Neural cell (in vitro differentiated cells): ENCODE measurements at regions not wholly inside any gene's neighbourhood (a gene's known extent, or its start where the extent isn't known, plus 50 kb on each side); places are given as distances from the start of the nearest gene placed in this dataset.

ENCODE experiments used
- H2AFZ ChIP-seq: fragments of 200-600, 300-800 bp; sonication (generic), shearing (Covaris generic); 2 replicates; pipeline ENCODE4 v1.6.0; 2014; ENCODE audit warnings: low read depth, mild to moderate bottlenecking, antibody characterized with exemption, low read length, moderate library complexity
- H3F3A ChIP-seq: fragments of 200-600 bp; shearing (Covaris generic); 2 replicates; pipeline ENCODE4 v1.6.1; 2016; ENCODE audit warnings: mild to moderate bottlenecking, moderate library complexity, mixed read lengths, antibody characterized with exemption, low read length; ENCODE audit not compliant: insufficient read depth, poor library complexity, severe bottlenecking
- H3K27ac ChIP-seq: fragments of 200-600, 300-800 bp; sonication (generic), shearing (Covaris generic); 2 replicates; pipeline ENCODE4 v1.5.1; 2014; ENCODE audit warnings: mild to moderate bottlenecking, low read length, moderate library complexity
- H3K27me3 ChIP-seq: fragments of 300-800, 200-600 bp; sonication (generic), shearing (Covaris generic); 2 replicates; pipeline ENCODE4 v1.6.0; 2014; ENCODE audit warnings: mild to moderate bottlenecking, low read depth, low read length, moderate library complexity; ENCODE audit not compliant: insufficient read depth
- H3K36me3 ChIP-seq: fragments of 300-800, 200-600 bp; sonication (generic), shearing (Covaris generic); 2 replicates; pipeline ENCODE4 v1.5.1; 2014; ENCODE audit warnings: mild to moderate bottlenecking, antibody characterized with exemption, low read length, moderate library complexity; ENCODE audit not compliant: insufficient read depth
- H3K4me2 ChIP-seq: fragments of 300-800, 200-600 bp; sonication (generic), shearing (Covaris generic); 2 replicates; pipeline ENCODE4 v1.6.0; 2014; ENCODE audit warnings: mild to moderate bottlenecking, low read length
- H3K4me3 ChIP-seq: fragments of 300-800, 200-600 bp; sonication (generic), shearing (Covaris generic); 2 replicates; pipeline ENCODE4 v1.5.1; 2014; ENCODE audit warnings: mild to moderate bottlenecking, low read length, moderate library complexity
- H3K79me2 ChIP-seq: fragments of 200-600 bp; shearing (Covaris generic); replicated peaks from 2 replicates; pipeline ENCODE4 v1.6.0; 2014; ENCODE audit warnings: mild to moderate bottlenecking, low read length, moderate library complexity; ENCODE audit not compliant: insufficient read depth
- H3K9ac ChIP-seq: fragments of 300-800, 200-600 bp; sonication (generic), shearing (Covaris generic); 2 replicates; pipeline ENCODE4 v1.6.1; 2016; ENCODE audit warnings: mild to moderate bottlenecking, low read length, mixed read lengths
- H3K9me2 ChIP-seq: fragments of 200-600 bp; shearing (Covaris generic); 2 replicates; pipeline ENCODE4 v1.6.1; 2016; ENCODE audit warnings: mild to moderate bottlenecking, low read length, mixed read lengths; ENCODE audit not compliant: insufficient read depth
- H3K9me3 ChIP-seq: fragments of 200-600, 300-800 bp; sonication (generic), shearing (Covaris generic); 2 replicates; pipeline ENCODE4 v1.6.1; 2016; ENCODE audit warnings: mild to moderate bottlenecking, mixed run types, low read length, moderate library complexity, mixed read lengths
- H4K20me1 ChIP-seq: fragments of 200-600 bp; shearing (Covaris generic); 2 replicates; pipeline ENCODE4 v1.6.1; 2016; ENCODE audit warnings: mild to moderate bottlenecking, mixed run types; ENCODE audit not compliant: insufficient read depth
- CTCF ChIP-seq: fragments of 450-650 bp; IDR thresholded peaks from 2 replicates; pipeline ENCODE4 v1.5.1; 2014; ENCODE audit warnings: antibody characterized with exemption, mild to moderate bottlenecking, moderate library complexity; ENCODE audit not compliant: poor library complexity, severe bottlenecking
- EP300 ChIP-seq: fragments of 450-650 bp; conservative IDR thresholded peaks from 2 replicates; pipeline ENCODE4 v1.6.1; 2014; ENCODE audit warnings: antibody characterized with exemption, mild to moderate bottlenecking, moderate library complexity; ENCODE audit not compliant: poor library complexity, severe bottlenecking
- EZH2 ChIP-seq: fragments of 200-600, 300-800 bp; shearing (Covaris generic), sonication (generic); IDR thresholded peaks from 2 replicates; pipeline ENCODE4 v1.6.1; 2014; ENCODE audit warnings: antibody characterized with exemption, low read length, borderline replicate concordance, mild to moderate bottlenecking; ENCODE audit not compliant: insufficient read depth, poor library complexity, severe bottlenecking
- MXI1 ChIP-seq: fragments of 450-650 bp; conservative IDR thresholded peaks from 2 replicates; pipeline ENCODE4 v1.6.1; 2014; ENCODE audit warnings: antibody characterized with exemption, mild to moderate bottlenecking; ENCODE audit not compliant: poor library complexity, severe bottlenecking
- POLR2AphosphoS5 ChIP-seq: IDR thresholded peaks from 2 replicates; pipeline ENCODE4 v1.6.1; 2012
- RAD21 ChIP-seq: fragments of 450-650 bp; conservative IDR thresholded peaks from 2 replicates; pipeline ENCODE4 v1.6.1; 2014; ENCODE audit warnings: antibody characterized with exemption, mild to moderate bottlenecking, moderate library complexity
- REST ChIP-seq: IDR thresholded peaks from 2 replicates; pipeline ENCODE4 v1.6.1; 2012; ENCODE audit warnings: borderline replicate concordance
- SMC3 ChIP-seq: fragments of 450-650 bp; conservative IDR thresholded peaks from 2 replicates; pipeline ENCODE4 v1.6.1; 2014; ENCODE audit warnings: antibody characterized with exemption, mild to moderate bottlenecking, moderate library complexity; ENCODE audit not compliant: poor library complexity
- TAF1 ChIP-seq: IDR thresholded peaks from 2 replicates; pipeline ENCODE4 v1.6.1; 2012; ENCODE audit warnings: low read depth

- Histone ChIP-seq H4K20me1 (no peaks in the 10 kb centered on the region), H3K4me3 (no peak overlapping the region), H2AFZ (no peak overlapping the region), H3K9me3 (no peaks in the 10 kb centered on the region), H3K79me2 (no peaks in the 10 kb centered on the region), H3F3A (no peaks in the 10 kb centered on the region), H3K27ac (no peak overlapping the region), H3K4me2 (no peak overlapping the region), H3K27me3 (no peaks in the 10 kb centered on the region), H3K9ac (no peak overlapping the region), H3K9me2 (no peaks in the 10 kb centered on the region), H3K36me3 (no peaks in the 10 kb centered on the region)
- TF ChIP-seq TAF1 = no peak
- TF ChIP-seq REST = no peak
- no peak for TF ChIP-seq EP300
- TF ChIP-seq MXI1 = no peak
- TF ChIP-seq POLR2AphosphoS5 = no peak
- no peak for TF ChIP-seq EZH2
- no peak for TF ChIP-seq SMC3
- TF ChIP-seq CTCF = no peak
- no peak for TF ChIP-seq RAD21
These were observed 149.1 kb downstream of the UBE2E3 start for GRCh38 chr2:181129364-181130056.

- Histone ChIP-seq H3K9ac (no peak overlapping the region), H3K27ac (no peak overlapping the region), H2AFZ (no peak overlapping the region), H3K9me3 (no peaks in the 10 kb centered on the region), H3K9me2 (no peaks in the 10 kb centered on the region), H3K4me3 (no peak overlapping the region), H4K20me1 (no peaks in the 10 kb centered on the region), H3K36me3 (no peaks in the 10 kb centered on the region), H3F3A (no peaks in the 10 kb centered on the region), H3K27me3 (no peaks in the 10 kb centered on the region), H3K79me2 (no peaks in the 10 kb centered on the region), H3K4me2 (no peak overlapping the region)
- no peak for TF ChIP-seq SMC3
- TF ChIP-seq EZH2 = no peak
- no peak for TF ChIP-seq POLR2AphosphoS5
- no peak for TF ChIP-seq MXI1
- TF ChIP-seq REST = no peak
- no peak for TF ChIP-seq TAF1
- TF ChIP-seq EP300 = no peak
- no peak for TF ChIP-seq RAD21
- no peak for TF ChIP-seq CTCF
These were observed 150.3 kb downstream of the UBE2E3 start for GRCh38 chr2:181130686-181131085.
